HG02571 (cell line): ENCODE measurements at regions not wholly inside any gene's neighbourhood (a gene's known extent, or its start where the extent isn't known, plus 50 kb on each side); places are given as distances from the start of the nearest gene placed in this dataset.
"Not testable (repeated sequence)": the region's sequence is repeated elsewhere in the genome, so short reads cannot be mapped to it uniquely, and the experiment has no call there.

Source experiments
- ATAC-seq: cut with Tn5 transposase; IDR thresholded peaks from one replicate; pipeline ENCODE4 v1.9.1; 2021; ENCODE audit warnings: mild to moderate bottlenecking, moderate library complexity; ENCODE audit not compliant: unreplicated experiment

GRCh38 chr3:21256932-21257331 lies 494.1 kb downstream of the ZNF385D start:
- ATAC-seq: no peak

- no peak for ATAC-seq
Observed at GRCh38 chr3:21238661-21239060, 512.3 kb downstream of the ZNF385D start.

- ATAC-seq: no peak
Observed at GRCh38 chr3:21237638-21238037, 513.4 kb downstream of the ZNF385D start.

- ATAC-seq: no peak
Observed at GRCh38 chr3:21235491-21235890, 515.5 kb downstream of the ZNF385D start.

- ATAC-seq: no peak
Observed at GRCh38 chr3:21234933-21235332, 516.1 kb downstream of the ZNF385D start.

GRCh38 chr3:21229426-21230135 lies 521.4 kb downstream of the ZNF385D start:
- no peak for ATAC-seq

GRCh38 chr3:21226086-21226485 lies 524.9 kb downstream of the ZNF385D start:
- ATAC-seq: no peak

GRCh38 chr3:21220944-21221343 lies 530.1 kb downstream of the ZNF385D start:
- no peak for ATAC-seq

GRCh38 chr3:21216598-21216997 lies 534.4 kb downstream of the ZNF385D start:
- ATAC-seq: no peak

GRCh38 chr3:21204122-21204521 lies 546.9 kb downstream of the ZNF385D start:
- ATAC-seq: not testable (repeated sequence)

- ATAC-seq: no peak
Observed at GRCh38 chr3:21195203-21195602, 555.8 kb downstream of the ZNF385D start.

GRCh38 chr3:21194036-21194435 lies 557.0 kb downstream of the ZNF385D start:
- not testable (repeated sequence) for ATAC-seq

- no peak for ATAC-seq
Observed at GRCh38 chr3:21188459-21188858, 562.6 kb downstream of the ZNF385D start.

GRCh38 chr3:21185816-21186314 lies 565.1 kb downstream of the ZNF385D start:
- no peak for ATAC-seq

GRCh38 chr3:21174461-21174860 lies 576.5 kb downstream of the ZNF385D start:
- no peak for ATAC-seq

- no peak for ATAC-seq
Observed at GRCh38 chr3:21170964-21171363, 580.0 kb downstream of the ZNF385D start.

GRCh38 chr3:21169948-21170347 lies 581.1 kb downstream of the ZNF385D start:
- no peak for ATAC-seq

- ATAC-seq: no peak
Observed at GRCh38 chr3:21168471-21168870, 582.5 kb downstream of the ZNF385D start.

- no peak for ATAC-seq
Observed at GRCh38 chr3:21163956-21164355, 587.1 kb downstream of the ZNF385D start.

- ATAC-seq: no peak
Observed at GRCh38 chr3:21159543-21159906, 591.5 kb downstream of the ZNF385D start.

GRCh38 chr3:21158861-21159542 lies 592.0 kb downstream of the ZNF385D start:
- ATAC-seq: no peak

GRCh38 chr3:21154911-21155310 lies 596.1 kb downstream of the ZNF385D start:
- no peak for ATAC-seq
